ENCODE measurements at regions not wholly inside any gene's neighbourhood (a gene's known extent, or its start where the extent isn't known, plus 50 kb on each side); places are given as distances from the start of the nearest gene placed in this dataset.

DNA sequence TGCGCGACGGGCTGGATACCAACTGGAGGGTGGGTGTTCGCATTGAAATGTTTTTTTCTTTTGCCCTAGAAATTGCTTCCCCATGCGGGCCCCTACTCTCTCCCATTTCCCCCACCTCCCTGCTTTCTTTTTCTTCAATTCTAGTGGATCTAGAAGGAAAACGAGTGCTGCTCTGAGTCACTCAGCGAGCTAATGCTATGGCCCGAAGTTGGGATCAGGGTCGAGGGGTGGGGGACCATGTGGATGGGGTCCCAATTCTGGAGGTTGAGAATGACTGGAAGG, 71.5 kb downstream of the SOX4 start:
- TF ChIP-seq, protein P1, sequence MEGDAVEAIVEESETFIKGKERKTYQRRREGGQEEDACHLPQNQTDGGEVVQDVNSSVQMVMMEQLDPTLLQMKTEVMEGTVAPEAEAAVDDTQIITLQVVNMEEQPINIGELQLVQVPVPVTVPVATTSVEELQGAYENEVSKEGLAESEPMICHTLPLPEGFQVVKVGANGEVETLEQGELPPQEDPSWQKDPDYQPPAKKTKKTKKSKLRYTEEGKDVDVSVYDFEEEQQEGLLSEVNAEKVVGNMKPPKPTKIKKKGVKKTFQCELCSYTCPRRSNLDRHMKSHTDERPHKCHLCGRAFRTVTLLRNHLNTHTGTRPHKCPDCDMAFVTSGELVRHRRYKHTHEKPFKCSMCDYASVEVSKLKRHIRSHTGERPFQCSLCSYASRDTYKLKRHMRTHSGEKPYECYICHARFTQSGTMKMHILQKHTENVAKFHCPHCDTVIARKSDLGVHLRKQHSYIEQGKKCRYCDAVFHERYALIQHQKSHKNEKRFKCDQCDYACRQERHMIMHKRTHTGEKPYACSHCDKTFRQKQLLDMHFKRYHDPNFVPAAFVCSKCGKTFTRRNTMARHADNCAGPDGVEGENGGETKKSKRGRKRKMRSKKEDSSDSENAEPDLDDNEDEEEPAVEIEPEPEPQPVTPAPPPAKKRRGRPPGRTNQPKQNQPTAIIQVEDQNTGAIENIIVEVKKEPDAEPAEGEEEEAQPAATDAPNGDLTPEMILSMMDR (IDR thresholded peaks at IDR 0.05; ENCODE audit: low read depth, low read length) = no peak
- in situ Hi-C loops (cut with HindIII; ENCODE audit: low sequenced_read_pairs) = no loop called here
- peak overlapping the region; percentile 64 for H3K4me3 ChIP-seq (ENCODE audit: low read depth, low read length)
- DNase-seq (ENCODE audit: low read depth, low spot score) = no peak

DNA sequence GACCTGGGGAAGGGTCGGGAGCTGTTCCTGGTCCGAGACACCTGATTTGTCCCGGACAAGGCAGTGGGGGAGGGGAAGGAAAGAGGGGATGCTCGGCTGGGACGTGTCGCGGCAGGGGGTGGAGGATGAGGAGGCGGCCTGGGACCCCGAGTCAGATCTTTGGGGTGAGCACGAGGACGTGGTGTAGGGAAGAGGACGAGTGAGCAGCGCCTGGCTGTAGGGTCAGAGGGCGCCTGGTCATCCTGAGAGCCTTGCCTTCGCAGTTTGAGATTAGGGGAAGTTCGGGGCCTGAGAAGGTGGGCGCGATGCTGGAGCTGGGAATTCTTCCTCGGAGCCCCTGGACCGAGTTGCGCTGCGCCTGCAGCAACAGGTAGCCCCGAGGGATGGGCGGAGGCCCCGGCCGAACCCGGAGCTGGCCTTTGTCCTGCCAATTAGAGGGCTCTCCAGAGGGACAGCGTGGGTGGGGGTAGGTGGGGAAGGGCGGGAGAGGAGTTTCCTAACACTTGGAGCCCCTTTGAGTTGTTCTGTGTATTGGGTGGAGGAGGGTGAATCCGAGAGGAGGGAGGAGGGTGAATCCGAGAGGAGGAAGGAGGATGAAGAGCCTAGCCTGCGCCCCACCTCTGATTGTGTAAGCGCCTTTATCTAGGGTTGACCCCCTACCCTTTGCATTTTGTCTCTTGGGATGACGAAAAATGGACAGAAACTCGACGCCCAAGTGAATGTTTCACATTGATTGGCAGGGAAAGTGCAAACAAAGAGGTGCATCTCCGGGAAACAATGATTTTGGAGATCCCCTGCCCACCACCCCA, 72.0 kb downstream of the SOX4 start:
- in situ Hi-C loops (cut with HindIII; ENCODE audit: low sequenced_read_pairs) = no loop called here
- H3K4me3 ChIP-seq (ENCODE audit: low read depth, low read length) = peak overlapping the region; percentile 64
- DNase-seq (ENCODE audit: low read depth, low spot score) = no peak
- TF ChIP-seq, protein P1 (IDR thresholded peaks at IDR 0.05; ENCODE audit: low read depth, low read length) = no peak

DNA sequence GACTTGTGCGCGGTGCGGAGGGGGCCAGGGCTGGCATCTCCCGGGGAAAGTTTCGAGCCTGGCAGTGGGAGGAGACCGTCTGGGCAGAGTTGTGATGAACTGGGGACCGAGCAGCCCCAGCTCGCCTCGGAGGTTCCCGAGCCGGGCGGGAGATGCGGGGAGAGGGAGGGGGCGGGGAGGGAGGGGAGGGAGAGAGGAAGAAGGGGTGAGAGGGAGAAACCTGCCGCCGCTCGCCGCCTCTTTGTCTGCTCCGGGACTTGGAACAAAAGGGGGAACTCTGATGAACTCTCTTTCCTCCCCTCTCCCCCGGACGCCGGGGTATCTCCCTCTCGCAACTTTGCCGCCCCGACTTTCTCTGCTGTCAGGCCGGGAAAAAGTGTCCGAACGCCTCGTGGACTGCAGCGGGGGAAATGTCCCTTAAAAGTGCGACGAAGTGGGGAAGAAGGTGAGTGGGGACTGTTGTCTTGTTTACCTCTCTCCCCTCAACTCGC, 72.7 kb downstream of the SOX4 start:
- peak overlapping the region; percentile 64 for H3K4me3 ChIP-seq (ENCODE audit: low read depth, low read length)
- TF ChIP-seq, protein P1 (IDR thresholded peaks at IDR 0.05; ENCODE audit: low read depth, low read length) = no peak
- in situ Hi-C loops (cut with HindIII; ENCODE audit: low sequenced_read_pairs) = no loop called here
- DNase-seq (ENCODE audit: low read depth, low spot score) = no peak

DNA sequence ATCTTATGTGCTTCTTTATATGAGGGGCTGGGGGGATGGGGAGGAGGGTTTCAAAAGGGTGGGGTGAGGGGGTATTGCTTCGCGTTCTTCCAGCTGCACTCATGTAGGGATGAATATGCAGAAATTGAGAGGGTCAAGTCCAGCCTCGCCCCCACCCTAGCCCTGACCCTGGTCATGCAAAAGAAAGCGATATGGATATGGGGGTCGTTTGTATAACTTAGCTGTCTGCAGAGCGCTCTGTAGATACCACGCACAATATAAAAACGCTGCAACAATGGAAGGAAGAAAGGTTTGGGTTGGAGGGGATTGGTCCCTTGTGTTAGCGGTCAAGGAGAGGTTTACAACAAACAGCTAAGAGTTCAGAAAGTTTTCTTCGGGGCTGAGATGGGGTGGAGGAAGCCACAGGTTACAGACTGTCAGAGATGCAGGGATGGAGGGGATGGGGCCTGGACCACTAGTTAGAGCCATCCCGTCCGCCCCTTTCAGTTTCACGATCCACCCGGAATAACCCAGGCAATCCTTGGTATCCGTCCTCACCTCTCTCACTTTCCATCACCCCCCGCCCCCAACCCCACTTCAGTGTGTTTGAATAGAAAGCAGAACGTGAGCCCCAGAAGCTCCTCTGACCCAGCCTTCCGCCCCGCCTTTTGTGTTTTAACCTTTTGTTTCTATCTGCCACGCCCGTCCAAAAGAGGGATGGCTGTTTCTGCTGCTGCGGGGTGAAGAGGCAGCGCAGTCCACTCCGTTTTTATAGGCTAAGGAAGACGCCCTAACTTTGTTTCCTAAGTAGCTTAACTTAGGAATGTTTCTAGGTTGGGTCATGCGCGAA, 73.5 kb downstream of the SOX4 start:
- DNase-seq (ENCODE audit: low read depth, low spot score) = no peak
- in situ Hi-C loops (cut with HindIII; ENCODE audit: low sequenced_read_pairs) = no loop called here
- peak overlapping the region; percentile 64 for H3K4me3 ChIP-seq (ENCODE audit: low read depth, low read length)
- TF ChIP-seq, protein P1 (IDR thresholded peaks at IDR 0.05; ENCODE audit: low read depth, low read length) = no peak

DNA sequence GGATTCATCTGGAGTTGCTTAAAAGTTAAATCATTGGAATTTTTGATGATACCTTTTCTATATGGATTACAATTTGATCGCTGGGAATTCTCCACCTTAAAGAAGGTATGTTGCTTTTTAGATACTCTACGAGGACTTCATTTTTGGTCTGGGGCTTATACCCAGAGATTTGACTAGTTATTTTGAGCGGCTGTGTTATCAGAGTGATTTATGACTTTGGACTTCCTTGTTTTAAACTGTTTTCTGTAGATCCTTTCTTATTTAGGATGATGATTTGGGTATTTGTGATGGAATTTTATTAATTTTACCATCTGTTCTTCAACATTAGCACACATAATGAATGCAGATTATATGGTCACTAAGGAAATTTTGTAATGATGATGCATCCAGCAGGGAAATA, 75.2 kb downstream of the SOX4 start:
- DNase-seq (ENCODE audit: low read depth, low spot score) = no peak
- H3K4me3 ChIP-seq (ENCODE audit: low read depth, low read length) = no peak overlapping the region
- in situ Hi-C loops (cut with HindIII; ENCODE audit: low sequenced_read_pairs) = no loop called here
- TF ChIP-seq, protein P1 (IDR thresholded peaks at IDR 0.05; ENCODE audit: low read depth, low read length) = no peak

DNA sequence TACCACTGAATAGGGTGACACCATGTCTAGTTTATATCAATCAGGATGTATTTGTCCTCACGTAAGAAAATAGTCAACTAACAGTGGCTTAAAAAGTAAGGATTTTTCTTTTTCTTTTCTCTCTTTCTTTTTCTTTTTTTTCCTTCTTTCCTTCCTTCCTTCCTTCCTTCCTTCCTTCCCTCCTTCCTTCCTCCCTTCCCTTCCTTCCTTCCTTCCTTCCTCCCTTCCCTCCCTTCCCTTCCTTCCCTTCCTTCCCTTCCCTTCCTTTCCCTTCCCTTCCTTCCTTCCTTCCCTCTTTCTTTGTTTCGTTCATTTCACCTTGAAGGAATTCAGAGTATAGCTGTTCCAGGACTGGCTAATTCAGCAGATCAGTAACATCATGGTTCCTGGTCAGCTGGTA, 83.2 kb downstream of the SOX4 start:
- in situ Hi-C loops (cut with HindIII; ENCODE audit: low sequenced_read_pairs) = no loop called here
- H3K4me3 ChIP-seq (ENCODE audit: low read depth, low read length) = no peak overlapping the region
- no peak for DNase-seq (ENCODE audit: low read depth, low spot score)
- TF ChIP-seq, protein P1 (IDR thresholded peaks at IDR 0.05; ENCODE audit: low read depth, low read length) = no peak
